ENCODE measurements at regions not wholly inside any gene's neighbourhood (a gene's known extent, or its start where the extent isn't known, plus 50 kb on each side); places are given as distances from the start of the nearest gene placed in this dataset.

- no peak for ATAC-seq
Observed at GRCh38 chr1:219352961-219353651, 179.4 kb downstream of the LYPLAL1 start.

More at GRCh38 chr1:219352961-219353651, 179.4 kb downstream of the LYPLAL1 start:
- DNase-seq (ENCODE audit: low read depth, low spot score): no peak
- Histone ChIP-seq H3K79me2 (ENCODE audit: insufficient read depth, low read length) (no peaks in the 10 kb centered on the region), H3K9me3 (ENCODE audit: control insufficient read depth in 1 of 2, insufficient read depth in 1 of 2, low read depth in 1 of 2, low read length in 2 of 2) (no peaks in the 10 kb centered on the region), H3K27me3 (ENCODE audit: insufficient read depth, low read length) (no peaks in the 10 kb centered on the region), H4K20me1 (ENCODE audit: insufficient read depth) (no peaks in the 10 kb centered on the region), H3K27ac (ENCODE audit: low read depth, low read length) (no peak overlapping the region), H3K4me2 (ENCODE audit: low read length) (no peak overlapping the region), H3K9ac (ENCODE audit: low read length) (no peak overlapping the region), H3K4me3 (replicated peaks in 1 of 2; ENCODE audit: low read depth in 1 of 2, low read length in 2 of 2) (no peak overlapping the region), H2AFZ (ENCODE audit: low read depth, low read length, poor library complexity, severe bottlenecking) (no peak overlapping the region), H3K36me3 (ENCODE audit: control insufficient read depth in 1 of 2, insufficient read depth in 2 of 2, low read length in 2 of 2) (no peaks in the 10 kb centered on the region), H3K9me2 (ENCODE audit: insufficient read depth) (no peaks in the 10 kb centered on the region), H3K4me1 (ENCODE audit: control insufficient read depth in 1 of 2, insufficient read depth in 2 of 2, low read length in 2 of 2) (no peaks in the 10 kb centered on the region)
- no TSS peak for BruUV-seq (replicated peaks)
- TF ChIP-seq ZBTB33 (IDR thresholded peaks at IDR 0.05; ENCODE audit: extremely low read depth, insufficient replicate concordance, low read length) (no peak), YY1 (IDR thresholded peaks at IDR 0.05; ENCODE audit: extremely low read depth, insufficient replicate concordance, low read depth, low read length) (no peak), REST (IDR thresholded peaks at IDR 0.05; ENCODE audit: low read depth) (no peak), SIN3A (IDR thresholded peaks at IDR 0.05; ENCODE audit: low read depth) (no peak), CTCF (IDR thresholded peaks at IDR 0.05 in 2 of 3, conservative IDR thresholded peaks at IDR 0.05 in 1 of 3; ENCODE audit: borderline replicate concordance in 1 of 3, insufficient read depth in 1 of 3, low read depth in 2 of 3, low read length in 2 of 3) (no peak), RAD21 (IDR thresholded peaks at IDR 0.05; ENCODE audit: low read depth) (no peak), ZFX (IDR thresholded peaks at IDR 0.05) (no peak), JUND (IDR thresholded peaks at IDR 0.05) (no peak), SP1 (IDR thresholded peaks at IDR 0.05; ENCODE audit: low read depth) (no peak), EGR1 (IDR thresholded peaks at IDR 0.05; ENCODE audit: low read depth) (no peak), SRF (IDR thresholded peaks at IDR 0.05; ENCODE audit: low read depth) (no peak), FOSL1 (IDR thresholded peaks at IDR 0.05; ENCODE audit: low read depth) (no peak), EZH2phosphoT487 (IDR thresholded peaks at IDR 0.05; ENCODE audit: borderline replicate concordance) (no peak)
- intact Hi-C loops (cut with micrococcal nuclease): no loop called here
- POLR2A ChIA-PET: interaction anchor here (0.8 kb wide), 1 partner anchor 31 kb away, joined by 3 read pairs; no protein-coding TSS in a partner anchor
- RAD21 ChIA-PET (ENCODE audit: low non-redundant PET in 1 of 2, low total read pairs in 2 of 2, uncharacterized antibody in 2 of 2, unreplicated experiment in 2 of 2): no interaction called here
- CTCF ChIA-PET: no interaction called here

Measured in HCT116 (cell line).